HG03095 (cell line): ENCODE measurements at regions not wholly inside any gene's neighbourhood (a gene's known extent, or its start where the extent isn't known, plus 50 kb on each side); places are given as distances from the start of the nearest gene placed in this dataset.
A peak's percentile ranks its signal among the peaks of the same experiment; 100 is the strongest.
"Not testable (repeated sequence)": the region's sequence is repeated elsewhere in the genome, so short reads cannot be mapped to it uniquely, and the experiment has no call there.

Source experiments
- ATAC-seq: cut with Tn5 transposase; IDR thresholded peaks from one replicate; pipeline ENCODE4 v1.9.1; 2021; ENCODE audit warnings: moderate library complexity; ENCODE audit not compliant: unreplicated experiment

GRCh38 chr6:77010931-77011542 is 452.3 kb downstream of the HTR1B start:
- no peak for ATAC-seq

DNA sequence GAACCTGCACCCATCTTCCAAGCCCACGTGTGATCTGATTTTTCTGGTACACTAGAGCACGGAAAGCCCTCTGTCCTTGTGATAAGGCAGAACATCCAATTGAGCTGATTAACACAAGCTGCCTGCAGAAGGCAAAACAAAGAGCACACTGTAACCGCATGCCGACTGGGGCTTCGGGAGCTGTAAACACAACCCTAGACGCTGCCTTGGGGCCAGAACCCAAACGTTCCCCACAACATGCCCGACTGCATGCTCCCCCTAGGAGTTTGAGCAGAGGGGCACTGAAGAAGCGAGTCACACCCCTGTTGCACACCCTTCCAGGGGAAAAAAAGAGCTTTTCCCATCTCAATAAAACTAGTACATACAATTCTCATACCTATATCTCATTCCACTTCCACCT is 470.7 kb downstream of the HTR1B start:
- ATAC-seq = no peak

DNA sequence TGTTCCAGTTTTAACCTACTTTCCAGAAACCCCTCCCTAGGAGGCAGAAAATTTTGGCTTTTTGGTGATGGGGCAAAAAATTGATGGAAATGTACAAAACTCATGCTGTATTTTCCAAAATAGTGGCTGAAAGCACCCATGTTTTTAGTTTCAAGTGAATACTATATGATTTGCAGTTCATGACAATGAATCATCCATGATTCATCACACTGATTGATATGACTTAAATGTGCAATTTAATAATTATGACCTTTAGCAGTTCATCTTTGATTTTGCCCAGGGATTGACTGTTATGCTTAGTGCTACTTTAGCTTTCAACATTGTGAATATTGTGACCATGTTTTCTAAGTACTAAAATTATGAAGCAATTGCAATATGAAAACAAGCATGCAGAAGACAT is 478.7 kb downstream of the HTR1B start:
- no peak for ATAC-seq

DNA sequence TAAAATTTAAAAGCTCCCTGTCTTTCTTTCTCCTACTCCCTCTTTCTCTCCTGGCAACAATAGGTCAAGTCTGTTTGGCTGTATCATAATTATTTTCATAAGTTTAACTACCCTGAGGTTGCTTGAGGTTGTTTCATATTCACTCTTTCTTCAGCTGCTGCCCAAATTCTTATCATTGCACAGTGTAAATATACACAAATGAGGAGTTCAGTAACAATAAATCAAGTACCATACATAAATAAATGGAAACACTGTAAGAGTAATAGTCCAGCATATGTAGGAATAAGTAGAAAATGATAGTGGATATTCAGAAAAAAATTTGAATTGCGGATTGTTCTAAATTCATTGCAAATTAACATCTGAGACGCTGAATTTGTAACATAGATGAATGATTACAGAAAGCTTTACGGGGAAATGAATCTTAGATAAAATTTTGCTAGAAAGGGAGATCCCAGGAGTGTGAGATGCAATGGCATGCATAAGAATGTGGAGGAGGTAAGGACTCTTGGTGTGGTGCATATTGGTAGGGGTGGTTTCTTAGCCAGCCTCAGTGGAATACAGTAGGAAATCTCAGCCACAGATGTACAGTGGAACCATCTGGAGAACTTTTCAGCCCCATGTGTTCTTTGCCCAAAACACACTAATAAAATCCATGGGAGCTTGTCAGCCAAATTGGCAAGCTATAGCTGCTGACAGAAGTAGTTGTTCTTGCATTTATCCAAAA is 480.7 kb downstream of the HTR1B start:
- no peak for ATAC-seq

GRCh38 chr6:76972474-76972873 is 490.8 kb downstream of the HTR1B start:
- ATAC-seq = no peak

GRCh38 chr6:76959177-76959576 is 504.1 kb downstream of the HTR1B start:
- ATAC-seq = not testable (repeated sequence)

DNA sequence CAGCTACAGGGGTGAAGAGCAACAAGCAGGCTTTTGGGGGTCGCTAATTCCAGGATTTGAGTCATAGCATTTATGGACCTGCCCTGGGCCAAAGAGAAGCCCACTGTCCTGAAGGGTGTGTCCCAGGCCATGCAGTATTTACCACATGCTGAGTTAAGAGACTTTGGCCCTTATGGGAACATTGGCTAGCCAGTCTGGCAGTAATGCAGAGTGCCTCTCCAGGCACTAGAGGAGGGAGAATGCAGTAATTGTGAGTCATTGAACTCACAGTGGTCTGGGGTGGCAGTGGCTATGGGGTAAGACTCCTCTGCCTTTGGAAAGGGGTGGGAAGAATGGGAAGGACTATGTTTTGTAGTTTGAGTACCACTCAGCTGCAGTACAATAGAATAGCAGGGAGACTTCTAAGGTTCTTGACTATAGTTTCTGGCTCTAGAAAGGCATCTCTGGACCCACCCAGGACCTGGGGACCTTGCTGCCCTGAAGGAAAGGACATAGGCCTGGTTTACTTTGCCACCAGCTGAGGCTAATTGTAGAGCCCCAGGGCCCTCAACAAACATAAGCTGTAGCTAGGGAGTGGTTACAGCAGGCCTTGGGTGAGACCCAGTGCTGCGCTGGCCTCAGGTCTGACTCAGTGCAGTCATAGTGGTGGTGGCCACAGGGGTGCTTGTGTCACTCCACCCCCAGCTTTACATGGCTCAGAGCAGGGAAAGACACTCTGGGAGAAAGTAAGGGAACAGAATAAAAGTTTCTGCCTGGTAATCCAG is 520.9 kb downstream of the HTR1B start:
- no peak for ATAC-seq

DNA sequence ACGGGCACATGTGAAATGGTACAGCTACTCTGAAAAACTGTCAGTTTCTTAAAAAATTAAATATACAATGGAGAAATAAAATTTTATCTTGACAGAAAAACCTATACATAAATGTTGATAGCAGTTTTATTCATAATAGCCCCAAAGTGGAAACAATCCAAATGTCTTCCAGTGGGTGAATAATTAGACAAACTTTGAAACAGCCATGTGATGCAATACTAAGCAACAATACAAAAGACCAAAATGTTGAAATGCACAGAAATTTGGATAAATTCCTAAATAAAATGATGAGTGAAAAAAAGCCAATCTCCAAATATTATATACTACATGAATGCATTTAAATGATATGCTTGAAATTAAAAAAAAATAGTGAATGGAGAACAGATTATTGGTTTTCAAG is 523.1 kb downstream of the HTR1B start:
- ATAC-seq = no peak

GRCh38 chr6:76914737-76915136 is 548.6 kb downstream of the HTR1B start:
- ATAC-seq = no peak

DNA sequence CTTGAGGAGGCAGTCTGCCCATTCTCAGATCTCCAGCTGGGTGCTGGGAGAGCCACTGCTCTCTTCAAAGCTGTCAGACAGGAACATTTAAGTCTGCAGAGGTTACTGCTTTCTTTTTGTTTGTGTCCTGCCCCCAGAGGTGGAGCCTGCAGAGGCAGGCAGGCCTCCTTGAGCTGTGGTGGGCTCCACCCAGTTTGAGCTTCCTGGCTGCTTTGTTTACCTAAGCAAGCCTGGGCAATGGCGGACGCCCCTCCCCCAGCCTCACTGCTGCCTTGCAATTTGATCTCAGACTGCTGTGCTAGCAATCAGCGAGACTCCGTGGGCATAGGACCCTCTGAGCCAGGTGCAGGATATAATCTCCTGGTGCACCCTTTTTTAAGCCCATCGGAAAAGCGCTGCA is 557.8 kb downstream of the HTR1B start:
- ATAC-seq = not testable (repeated sequence)

- ATAC-seq = no peak
Observed at GRCh38 chr6:76892542-76892941, 570.7 kb downstream of the HTR1B start.

DNA sequence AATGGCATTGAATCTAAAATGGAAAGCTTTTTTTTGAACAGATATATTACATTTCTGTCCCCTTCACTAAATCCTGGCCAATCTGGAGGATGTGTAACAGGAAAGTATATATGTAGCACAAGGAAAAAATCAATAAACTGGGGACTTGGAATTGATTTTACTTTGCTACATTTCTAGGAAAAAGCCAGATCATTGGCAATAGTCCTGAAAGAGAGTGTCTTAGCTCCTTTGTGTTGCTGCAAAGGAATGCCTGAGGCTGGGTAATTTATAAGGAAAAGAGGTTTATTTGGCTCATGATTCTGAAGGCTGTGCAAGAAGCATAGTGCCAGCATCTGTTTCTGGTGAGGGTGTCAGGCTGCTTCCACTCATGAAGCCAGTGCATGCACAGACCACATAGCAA is 574.9 kb downstream of the HTR1B start:
- ATAC-seq = no peak

DNA sequence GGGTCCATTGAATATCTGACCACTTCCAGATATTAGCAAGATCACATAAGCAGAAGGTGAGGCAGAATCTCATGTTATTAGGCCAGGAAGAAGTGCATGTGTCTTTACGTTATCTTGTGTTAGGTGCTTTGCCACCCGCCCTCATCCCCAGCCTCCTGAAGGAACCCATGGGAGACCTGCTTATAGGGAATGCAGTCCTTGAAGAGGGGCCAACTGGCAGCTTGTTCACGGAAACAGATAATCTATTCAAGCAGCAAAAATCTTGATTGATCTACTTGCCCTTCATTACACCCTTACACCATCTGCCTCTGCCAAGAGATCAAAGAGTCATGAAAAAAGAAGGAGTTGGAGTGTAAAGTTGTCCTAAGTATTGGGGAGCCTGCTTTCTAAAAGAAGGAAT is 576.4 kb downstream of the HTR1B start:
- no peak for ATAC-seq

GRCh38 chr6:76885861-76886301 is 577.4 kb downstream of the HTR1B start:
- ATAC-seq = no peak

DNA sequence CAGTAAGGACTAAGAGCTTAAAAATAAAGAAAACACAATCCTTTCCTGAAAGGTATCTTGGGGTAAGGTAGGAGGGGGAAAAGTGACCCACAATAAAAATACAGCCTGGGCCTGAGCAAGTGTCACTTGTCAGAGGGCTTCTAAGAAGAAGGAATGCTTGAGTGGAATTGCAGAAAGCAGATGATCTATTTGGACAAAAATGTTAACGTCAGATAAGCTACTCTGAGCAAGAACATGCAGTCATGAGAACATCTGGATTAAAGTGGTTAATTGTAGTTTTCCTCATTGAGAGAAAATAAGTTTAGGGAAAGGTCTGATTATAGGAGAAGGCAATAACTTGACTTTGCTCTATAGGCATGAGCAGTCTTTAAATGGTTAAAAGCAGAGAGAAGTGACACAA is 581.9 kb downstream of the HTR1B start:
- ATAC-seq = no peak

DNA sequence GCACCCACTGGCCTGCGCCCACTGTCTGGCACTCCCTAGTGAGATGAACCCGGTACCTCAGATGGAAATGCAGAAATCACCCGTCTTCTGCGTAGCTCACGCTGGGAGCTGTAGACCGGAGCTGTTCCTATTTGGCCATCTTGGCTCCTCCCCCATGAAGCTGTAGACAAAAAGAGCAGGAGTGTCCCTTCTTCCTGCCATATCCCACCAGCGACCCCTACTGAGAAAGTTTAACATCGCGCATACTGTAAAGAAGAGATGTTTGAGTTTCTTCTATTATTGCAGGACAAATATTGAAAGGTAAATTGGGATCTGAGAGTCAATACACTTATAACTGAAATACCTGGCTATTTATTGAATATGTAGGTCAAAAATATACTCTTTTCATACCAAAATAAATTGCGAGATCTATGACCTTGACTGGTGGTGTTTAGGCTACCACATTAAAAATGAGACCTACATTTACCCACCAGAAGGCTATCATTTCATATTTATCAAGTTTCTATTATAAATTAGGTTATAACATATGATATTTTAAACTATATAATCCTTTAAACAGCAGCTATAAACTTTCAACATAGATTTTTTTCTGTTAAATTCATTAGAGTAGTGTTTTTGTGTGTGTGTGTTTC is 586.3 kb downstream of the HTR1B start:
- ATAC-seq = no peak

DNA sequence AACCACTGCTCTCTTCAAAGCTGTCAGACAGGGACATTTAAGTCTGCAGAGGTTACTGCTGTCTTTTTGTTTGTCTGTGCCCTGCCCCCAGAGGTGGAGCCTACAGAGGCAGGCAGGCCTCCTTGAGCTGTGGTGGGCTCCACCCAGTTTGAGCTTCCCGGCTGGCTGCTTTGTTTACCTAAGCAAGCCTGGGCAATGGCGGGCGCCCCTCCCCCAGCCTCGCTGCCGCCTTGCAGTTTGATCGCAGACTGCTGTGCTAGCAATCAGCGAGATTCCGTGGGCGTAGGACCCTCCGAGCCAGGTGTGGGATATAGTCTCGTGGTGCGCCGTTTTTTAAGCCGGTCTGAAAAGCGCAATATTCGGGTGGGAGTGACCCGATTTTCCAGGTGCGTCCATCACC is 586.9 kb downstream of the HTR1B start:
- not testable (repeated sequence) for ATAC-seq

DNA sequence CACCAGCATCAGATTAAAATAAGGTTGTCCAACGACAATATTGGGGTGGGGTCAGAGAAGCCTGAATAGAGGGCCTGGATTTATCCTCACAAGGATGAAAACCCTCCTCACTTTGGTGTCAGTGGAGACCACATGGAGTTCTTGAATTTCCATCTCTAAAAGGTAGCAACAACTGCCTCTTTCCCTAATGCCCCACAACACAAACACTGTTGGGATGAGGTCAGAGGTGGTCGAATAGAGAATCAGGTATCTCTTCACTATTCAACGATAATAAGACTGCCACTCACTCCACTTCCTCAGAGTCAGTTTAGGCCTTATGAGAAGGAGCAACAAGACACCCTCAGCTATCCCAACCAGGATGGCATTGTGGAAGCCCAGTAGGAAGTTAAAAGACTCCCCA is 596.1 kb downstream of the HTR1B start:
- ATAC-seq = no peak

- ATAC-seq = no peak
Observed at GRCh38 chr6:76866091-76866915, 597.0 kb downstream of the HTR1B start.

GRCh38 chr6:76862936-76863335 is 600.4 kb downstream of the HTR1B start:
- no peak for ATAC-seq

DNA sequence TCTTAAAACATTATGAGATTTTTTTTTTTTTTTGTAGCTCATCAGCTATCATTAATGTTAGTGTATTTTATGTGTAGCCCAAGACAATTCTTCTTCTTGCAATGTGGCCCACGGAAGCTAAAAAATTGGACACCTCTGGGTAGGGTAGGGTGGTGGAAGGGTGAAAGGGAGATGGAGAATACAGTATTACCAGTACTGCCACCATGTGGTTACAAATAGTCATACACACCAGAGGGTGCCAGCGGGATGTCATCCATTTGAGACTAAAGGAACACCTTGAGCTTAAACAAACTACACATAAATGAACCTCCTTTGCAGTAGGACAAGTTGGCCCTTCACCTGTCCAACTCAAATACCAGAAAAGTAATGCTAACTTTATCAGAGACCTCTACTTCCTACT is 601.9 kb downstream of the HTR1B start:
- ATAC-seq = peak; percentile 92
